ENCODE measurements at regions not wholly inside any gene's neighbourhood (a gene's known extent, or its start where the extent isn't known, plus 50 kb on each side); places are given as distances from the start of the nearest gene placed in this dataset.

- Histone ChIP-seq H3K27me3 (ENCODE audit: control insufficient read depth, insufficient read depth, low read length) (no peaks in the 10 kb centered on the region; the same call in 1 of the 2 replicates), H3K36me3 (ENCODE audit: control insufficient read depth, insufficient read depth, low read length) (no peaks in the 10 kb centered on the region), H3K4me1 (ENCODE audit: control insufficient read depth, insufficient read depth, low read length) (no peaks in the 10 kb centered on the region), H3K27ac (ENCODE audit: low read length) (no peak overlapping the region), H3K9me3 (ENCODE audit: control insufficient read depth, insufficient read depth, low read depth, low read length) (no peaks in the 10 kb centered on the region), H3K4me3 (ENCODE audit: low read depth in 2 of 2, low read length in 2 of 2) (no peak overlapping the region)
- no TSS peak for BruUV-seq (replicated peaks)
- in situ Hi-C loops (cut with HindIII; ENCODE audit: low pct_unique_long_range_greater_than_20kb, low sequenced_read_pairs) (no loop called here), intact Hi-C loops (cut with micrococcal nuclease; ENCODE audit: unreplicated experiment) (no loop called here)
- ChIA-PET CTCF (no interaction called here), POLR2A (no interaction called here)
- TF ChIP-seq REST (IDR thresholded peaks at IDR 0.05; ENCODE audit: insufficient read depth in 1 of 2, low read depth in 2 of 2, low read length in 1 of 2) (no peak), CTCF (IDR thresholded peaks at IDR 0.05) (no peak), TCF7L2 (IDR thresholded peaks at IDR 0.05; ENCODE audit: low read depth, low read length) (no peak), POLR2AphosphoS5 (IDR thresholded peaks at IDR 0.05; ENCODE audit: low read depth, low read length) (no peak), SIN3A (IDR thresholded peaks at IDR 0.05; ENCODE audit: borderline replicate concordance, insufficient read depth, low read depth, low read length) (no peak)
- ATAC-seq = no peak
- no peak for DNase-seq (ENCODE audit: low read depth, low spot score)
Measured at GRCh38 chr9:93861736-93862358, 93.3 kb downstream of the BARX1 start.

- no TSS peak for BruUV-seq (replicated peaks)
- TF ChIP-seq SIN3A (IDR thresholded peaks at IDR 0.05; ENCODE audit: borderline replicate concordance, insufficient read depth, low read depth, low read length) (no peak), TCF7L2 (IDR thresholded peaks at IDR 0.05; ENCODE audit: low read depth, low read length) (no peak)
- H3K4me1 ChIP-seq (ENCODE audit: control insufficient read depth, insufficient read depth, low read length) = no peaks in the 10 kb centered on the region
- intact Hi-C loops (cut with micrococcal nuclease; ENCODE audit: unreplicated experiment) (no loop called here), in situ Hi-C loops (cut with HindIII; ENCODE audit: low pct_unique_long_range_greater_than_20kb, low sequenced_read_pairs) (no loop called here)
- ChIA-PET CTCF (interaction anchor here (0.7 kb wide), 1 partner anchor 40 kb away, joined by 11 read pairs; no protein-coding TSS in a partner anchor), POLR2A (no interaction called here)
- H3K9me3 ChIP-seq (ENCODE audit: control insufficient read depth, insufficient read depth, low read depth, low read length) = no peaks in the 10 kb centered on the region
- ATAC-seq (no peak), DNase-seq (ENCODE audit: low read depth, low spot score) (no peak)
- no peak overlapping the region for H3K4me3 ChIP-seq (ENCODE audit: low read depth in 2 of 2, low read length in 2 of 2)
- no peak overlapping the region for H3K27ac ChIP-seq (ENCODE audit: low read length)
- no peaks in the 10 kb centered on the region for H3K36me3 ChIP-seq (ENCODE audit: control insufficient read depth, insufficient read depth, low read length)
- H3K27me3 ChIP-seq (ENCODE audit: control insufficient read depth, insufficient read depth, low read length) = no peaks in the 10 kb centered on the region; the same call in 1 of the 2 replicates
Measured at GRCh38 chr9:93860694-93861658, 94.2 kb downstream of the BARX1 start.

Data from Panc1 (cell line).